22Rv1 (cell line): ENCODE measurements at regions not wholly inside any gene's neighbourhood (a gene's known extent, or its start where the extent isn't known, plus 50 kb on each side); places are given as distances from the start of the nearest gene placed in this dataset.

ENCODE experiments used
- CTCF ChIP-seq: fragments of 450-650 bp; IDR thresholded peaks from 2 replicates; pipeline ENCODE4 v1.5.1; 2017; ENCODE audit warnings: mild to moderate bottlenecking
- ZFX ChIP-seq: fragments of 450-650 bp; IDR thresholded peaks from 2 replicates; pipeline ENCODE4 v1.6.1; 2017; ENCODE audit warnings: antibody characterized with exemption, borderline replicate concordance

GRCh38 chr13:68375004-68375403 is 1144.9 kb upstream of the PCDH9 start:
- TF ChIP-seq CTCF (no peak), ZFX (no peak)
